Gastroesophageal sphincter (tissue), 3 donors: ENCODE measurements at regions not wholly inside any gene's neighbourhood (a gene's known extent, or its start where the extent isn't known, plus 50 kb on each side); places are given as distances from the start of the nearest gene placed in this dataset.

ENCODE experiments used
- EP300 ChIP-seq: sonication (generic); formaldehyde crosslinking; IDR thresholded peaks from one replicate; pipeline ENCODE4 v1.6.1; 2017; ENCODE audit warnings: antibody characterized with exemption, mild to moderate bottlenecking
- POLR2AphosphoS5 ChIP-seq: sonication (generic); formaldehyde crosslinking; IDR thresholded peaks from one replicate; pipeline ENCODE4 v1.6.1; 2017; ENCODE audit warnings: antibody characterized with exemption
- TF ChIP-seq, protein P1 (sequence below), 4 experiments: fragments of 200-600 bp in 2 of 4; fragments of 450-650 bp in 2 of 4; sonication (generic) in 1 of 4; IDR thresholded peaks; one replicate each; pipeline ENCODE4 v1.5.1; 2017 to 2019; ENCODE audit warnings: antibody characterized with exemption in 4 of 4, mild to moderate bottlenecking in 2 of 4, moderate library complexity in 2 of 4

GRCh38 chr12:4829793-4830162 lies 79.9 kb upstream of the KCNA1 start:
- TF ChIP-seq, protein P1, sequence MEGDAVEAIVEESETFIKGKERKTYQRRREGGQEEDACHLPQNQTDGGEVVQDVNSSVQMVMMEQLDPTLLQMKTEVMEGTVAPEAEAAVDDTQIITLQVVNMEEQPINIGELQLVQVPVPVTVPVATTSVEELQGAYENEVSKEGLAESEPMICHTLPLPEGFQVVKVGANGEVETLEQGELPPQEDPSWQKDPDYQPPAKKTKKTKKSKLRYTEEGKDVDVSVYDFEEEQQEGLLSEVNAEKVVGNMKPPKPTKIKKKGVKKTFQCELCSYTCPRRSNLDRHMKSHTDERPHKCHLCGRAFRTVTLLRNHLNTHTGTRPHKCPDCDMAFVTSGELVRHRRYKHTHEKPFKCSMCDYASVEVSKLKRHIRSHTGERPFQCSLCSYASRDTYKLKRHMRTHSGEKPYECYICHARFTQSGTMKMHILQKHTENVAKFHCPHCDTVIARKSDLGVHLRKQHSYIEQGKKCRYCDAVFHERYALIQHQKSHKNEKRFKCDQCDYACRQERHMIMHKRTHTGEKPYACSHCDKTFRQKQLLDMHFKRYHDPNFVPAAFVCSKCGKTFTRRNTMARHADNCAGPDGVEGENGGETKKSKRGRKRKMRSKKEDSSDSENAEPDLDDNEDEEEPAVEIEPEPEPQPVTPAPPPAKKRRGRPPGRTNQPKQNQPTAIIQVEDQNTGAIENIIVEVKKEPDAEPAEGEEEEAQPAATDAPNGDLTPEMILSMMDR (IDR thresholded peaks at IDR 0.05) = no peak
- TF ChIP-seq EP300 (no peak), POLR2AphosphoS5 (no peak)
